Midbrain (tissue), 1 donor: ENCODE measurements at regions not wholly inside any gene's neighbourhood (a gene's known extent, or its start where the extent isn't known, plus 50 kb on each side); places are given as distances from the start of the nearest gene placed in this dataset.

Experiments
- DNase-seq: peaks from one replicate; lab custom pipeline; 2025; lab: John Stamatoyannopoulos, UW

DNA sequence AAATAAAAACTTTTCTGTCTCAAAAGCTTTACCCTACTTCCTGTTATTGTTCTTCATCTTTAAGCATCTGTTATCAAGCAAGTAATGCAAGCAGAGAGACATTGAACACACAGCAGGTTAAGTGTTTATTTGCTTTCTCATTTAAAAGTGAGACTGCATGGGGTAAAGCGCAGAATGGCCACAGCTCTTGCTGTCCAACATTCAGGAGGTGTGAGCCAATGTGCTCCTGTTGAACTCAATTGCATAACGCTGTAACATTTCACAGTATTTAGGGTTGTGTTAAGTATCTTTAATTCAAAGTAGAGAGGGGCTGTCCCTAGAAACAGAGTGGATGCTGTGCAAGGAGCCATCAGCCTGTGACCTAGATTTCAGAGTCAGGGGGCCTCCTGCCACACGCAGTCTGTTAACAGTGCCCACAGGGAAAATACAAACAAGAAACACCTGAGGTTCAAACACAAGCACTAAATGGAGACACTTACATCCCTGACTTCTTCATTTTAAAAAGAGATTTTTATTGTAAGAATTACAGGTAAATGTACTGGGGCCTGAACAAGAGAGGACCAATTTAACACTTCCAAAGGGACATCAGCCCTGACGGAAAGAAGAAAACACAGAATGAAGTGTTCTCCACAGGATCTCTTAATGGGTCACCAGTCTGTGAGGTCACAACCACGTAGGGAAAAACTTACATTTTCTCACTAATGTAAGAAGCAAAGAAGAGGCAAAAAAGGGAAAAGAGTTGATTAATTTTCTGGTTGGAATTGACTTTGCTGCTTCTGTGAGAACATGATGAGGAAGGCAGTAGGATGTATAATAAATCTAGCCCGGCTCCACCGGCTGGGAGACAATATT, 815.1 kb downstream of the VGLL3 start:
- DNase-seq, result no peak

DNA sequence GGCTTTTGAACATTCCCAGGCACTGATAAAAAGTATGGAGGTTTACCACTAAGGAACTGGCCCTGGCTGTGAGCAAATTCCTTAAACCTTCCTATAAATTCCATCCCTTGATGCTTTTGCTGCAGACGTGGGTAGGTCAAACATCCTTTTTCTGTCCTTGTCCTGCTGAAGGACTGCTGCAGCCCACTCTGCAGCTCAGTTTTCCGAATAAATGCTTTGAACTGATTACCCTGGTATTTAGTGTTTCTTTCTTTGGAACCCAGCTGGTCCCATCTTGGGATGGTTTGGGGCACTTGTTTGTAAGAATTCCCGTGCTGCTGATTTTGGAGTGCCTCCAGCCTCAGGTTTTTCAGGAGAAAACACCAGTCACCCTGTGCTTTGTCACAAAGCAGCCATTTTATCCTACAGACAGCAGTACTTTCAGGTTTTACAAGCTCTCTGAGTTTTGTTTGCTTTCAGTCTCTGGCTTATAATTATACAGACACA, 815.9 kb downstream of the VGLL3 start:
- DNase-seq, result no peak

DNA sequence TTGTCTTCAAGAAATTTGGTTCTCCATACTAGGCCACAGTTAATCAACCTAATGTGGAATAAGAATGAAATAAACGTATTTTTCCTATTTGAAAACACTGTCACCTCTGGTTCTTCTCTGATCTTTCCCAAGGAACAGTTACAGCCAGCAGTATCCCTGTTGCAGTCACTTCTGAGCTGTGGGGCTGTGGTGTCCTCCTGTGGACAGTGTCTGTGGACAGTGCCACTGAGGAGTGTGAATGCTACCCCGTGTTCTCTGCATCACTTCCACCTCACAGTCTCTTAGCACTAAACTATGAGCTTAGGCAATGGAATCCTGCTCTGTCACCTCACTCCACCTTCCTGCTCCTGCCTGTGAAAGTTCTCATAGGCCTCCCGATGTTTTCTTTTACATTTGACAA, 817.5 kb downstream of the VGLL3 start:
- no peak for DNase-seq

DNA sequence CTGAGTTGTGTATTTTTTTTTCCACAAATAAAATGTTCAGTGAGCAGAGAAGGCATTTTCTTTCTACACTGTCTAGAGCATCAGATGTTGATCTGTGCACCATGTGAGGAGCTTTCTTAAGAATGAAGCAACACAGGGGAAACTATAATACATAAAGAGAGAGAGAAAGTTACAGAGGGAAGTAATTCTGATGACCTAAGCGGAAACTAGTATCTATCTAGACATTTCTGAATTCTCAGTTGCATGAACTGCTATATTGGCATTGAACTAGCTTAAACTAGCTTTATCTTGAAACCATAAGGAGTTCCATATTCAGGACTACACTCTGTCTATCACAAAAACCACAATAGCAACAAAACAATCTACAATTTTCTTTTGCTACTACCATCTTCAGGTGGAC, 822.4 kb downstream of the VGLL3 start:
- DNase-seq, result no peak

DNA sequence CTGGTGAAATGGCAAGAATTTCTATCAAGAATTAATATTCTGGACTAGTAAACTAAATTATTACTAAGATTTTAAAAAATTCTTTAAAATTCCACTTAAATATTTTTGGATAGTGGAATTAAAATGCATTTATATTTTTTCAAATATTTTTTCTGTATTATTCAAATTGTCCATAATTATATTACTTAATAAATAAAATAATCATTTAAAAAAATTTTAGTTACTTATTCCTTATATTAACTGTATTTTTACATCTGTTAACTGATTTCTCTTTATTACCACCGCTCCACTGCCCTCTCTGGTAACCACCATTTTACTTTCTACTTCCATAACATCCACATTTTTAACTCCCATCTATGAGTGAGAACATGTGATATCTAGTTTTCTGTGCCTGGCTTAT, 828.4 kb downstream of the VGLL3 start:
- DNase-seq, result no peak

DNA sequence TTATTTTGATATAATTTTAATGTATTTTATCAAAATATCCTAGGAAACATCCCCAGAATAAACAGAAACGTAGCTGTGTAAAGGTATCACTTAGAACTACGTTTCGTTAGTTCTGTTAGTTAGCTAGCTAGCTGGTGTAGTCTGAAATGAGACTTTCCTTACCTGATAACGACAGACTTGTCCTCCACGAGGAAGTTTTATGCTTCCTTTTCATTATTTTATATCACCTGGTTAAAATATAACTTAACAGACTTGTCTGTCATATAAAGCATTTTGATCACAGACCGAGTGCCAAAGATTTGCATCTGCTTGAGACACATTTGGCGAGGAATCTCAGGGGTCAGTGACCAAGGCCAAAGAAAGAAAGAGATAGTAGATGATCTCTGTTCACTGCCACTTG, 829.5 kb downstream of the VGLL3 start:
- DNase-seq, result no peak

DNA sequence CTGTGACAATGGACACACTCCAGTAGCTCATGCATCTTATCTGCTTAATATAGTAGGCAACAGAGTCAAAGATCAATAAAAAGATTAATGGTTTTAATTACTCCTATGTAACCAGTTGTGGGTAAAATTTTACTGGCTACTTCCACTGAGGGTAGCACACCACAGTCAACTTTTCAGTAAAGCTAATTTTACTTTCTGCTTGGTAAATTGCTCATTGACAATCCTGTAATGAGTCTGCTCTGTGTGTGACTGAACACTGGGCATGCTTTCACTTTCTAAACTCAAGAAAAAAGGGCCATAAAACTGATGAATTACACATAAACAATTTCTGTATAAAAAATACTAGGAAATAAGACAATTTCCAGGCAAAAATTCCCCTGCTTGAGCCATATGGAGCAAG, 838.3 kb downstream of the VGLL3 start:
- DNase-seq, result no peak

DNA sequence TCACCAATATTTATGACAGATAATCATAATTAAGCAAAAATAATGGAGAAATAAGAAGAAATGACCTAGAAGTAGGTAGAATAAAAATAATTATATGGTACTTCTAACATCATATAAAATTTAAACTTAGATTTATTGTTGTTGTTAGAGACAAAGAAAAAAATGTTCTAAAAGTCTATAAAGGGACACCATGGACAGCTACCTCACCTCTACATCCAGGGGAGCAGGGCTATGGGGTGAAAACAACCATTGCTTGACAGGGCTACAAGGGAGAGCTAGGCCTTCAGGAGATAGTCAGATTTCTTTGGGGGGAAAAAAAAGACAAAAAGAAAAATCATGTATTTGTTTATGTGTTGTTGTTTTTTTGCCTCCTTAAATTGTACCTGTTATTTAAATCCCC, 841.9 kb downstream of the VGLL3 start:
- DNase-seq, result no peak

DNA sequence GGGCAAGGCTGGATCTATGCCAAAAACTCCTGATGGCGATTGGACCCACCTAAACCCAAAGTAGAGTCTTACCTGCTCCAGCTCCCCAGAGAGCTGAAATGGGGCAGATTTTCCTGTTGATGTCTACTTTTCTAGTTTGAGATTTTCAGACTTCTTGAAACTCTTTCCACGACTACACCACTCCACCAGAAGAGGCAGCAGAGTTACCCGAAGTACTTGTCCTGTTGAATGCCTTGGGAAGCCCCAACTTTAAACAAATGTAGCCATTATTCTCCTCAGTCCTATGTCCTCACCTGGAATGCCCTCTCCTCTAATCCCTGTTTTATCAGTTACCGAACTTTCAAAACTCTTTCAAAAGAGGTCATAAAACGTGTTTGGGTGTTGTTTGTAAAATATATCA, 843.8 kb downstream of the VGLL3 start:
- no peak for DNase-seq

DNA sequence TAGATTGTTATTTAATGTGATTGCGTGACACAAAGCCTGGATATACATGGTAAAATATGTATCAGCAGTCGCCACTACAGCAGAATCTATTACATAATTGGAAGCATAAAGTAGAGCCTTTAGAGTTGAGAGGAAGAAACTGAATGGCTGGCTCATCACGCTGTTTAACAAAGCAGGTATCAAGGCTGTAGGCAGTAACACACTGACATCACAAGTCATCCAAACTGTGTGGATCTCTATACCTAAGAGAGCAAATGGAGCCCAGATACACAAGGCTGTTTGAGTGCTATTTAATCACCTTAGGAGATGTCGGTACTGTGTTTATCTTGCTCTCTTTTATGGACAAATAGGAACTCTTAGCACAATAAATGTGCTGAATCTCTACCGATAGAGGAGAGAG, 864.4 kb downstream of the VGLL3 start:
- no peak for DNase-seq
